Hepatocyte (in vitro differentiated cells): ENCODE measurements at regions not wholly inside any gene's neighbourhood (a gene's known extent, or its start where the extent isn't known, plus 50 kb on each side); places are given as distances from the start of the nearest gene placed in this dataset.

Source experiments
- EZH2 ChIP-seq: fragments of 200-600 bp; sonication (generic); IDR thresholded peaks from 2 replicates; pipeline ENCODE4 v1.6.1; 2016; ENCODE audit warnings: antibody characterized with exemption, mild to moderate bottlenecking, borderline replicate concordance
- EZH2phosphoT487 ChIP-seq: fragments of 200-600 bp; sonication (generic); IDR thresholded peaks from one replicate; pipeline ENCODE4 v1.6.1; 2018; ENCODE audit warnings: antibody characterized with exemption, mild to moderate bottlenecking, low read depth, moderate library complexity; ENCODE audit not compliant: unreplicated experiment, severe bottlenecking
- TF ChIP-seq, protein P1 (sequence below): fragments of 200-600 bp; sonication (generic); IDR thresholded peaks from 2 replicates; pipeline ENCODE4 v1.5.1; 2016; ENCODE audit warnings: antibody characterized with exemption, mild to moderate bottlenecking; ENCODE audit not compliant: poor library complexity

DNA sequence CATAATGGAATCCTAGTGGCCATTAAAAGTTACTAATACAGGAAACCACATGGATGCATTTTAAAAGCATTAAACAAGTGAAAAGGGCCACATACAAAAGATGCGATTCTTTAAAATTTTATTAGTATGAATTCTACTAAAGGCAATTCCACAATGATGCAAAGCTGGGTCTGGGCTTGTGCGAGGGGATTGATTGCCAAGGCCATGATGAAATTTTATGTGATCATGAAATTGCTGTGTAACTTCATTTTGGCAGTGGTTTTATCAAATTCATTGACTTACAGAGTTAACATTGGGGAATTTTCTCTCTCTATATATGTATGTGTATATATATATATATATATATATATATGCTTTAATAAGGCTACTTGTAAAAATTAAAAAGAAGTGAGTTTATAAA, 1142.5 kb upstream of the IGFBP7 start:
- TF ChIP-seq, protein P1, sequence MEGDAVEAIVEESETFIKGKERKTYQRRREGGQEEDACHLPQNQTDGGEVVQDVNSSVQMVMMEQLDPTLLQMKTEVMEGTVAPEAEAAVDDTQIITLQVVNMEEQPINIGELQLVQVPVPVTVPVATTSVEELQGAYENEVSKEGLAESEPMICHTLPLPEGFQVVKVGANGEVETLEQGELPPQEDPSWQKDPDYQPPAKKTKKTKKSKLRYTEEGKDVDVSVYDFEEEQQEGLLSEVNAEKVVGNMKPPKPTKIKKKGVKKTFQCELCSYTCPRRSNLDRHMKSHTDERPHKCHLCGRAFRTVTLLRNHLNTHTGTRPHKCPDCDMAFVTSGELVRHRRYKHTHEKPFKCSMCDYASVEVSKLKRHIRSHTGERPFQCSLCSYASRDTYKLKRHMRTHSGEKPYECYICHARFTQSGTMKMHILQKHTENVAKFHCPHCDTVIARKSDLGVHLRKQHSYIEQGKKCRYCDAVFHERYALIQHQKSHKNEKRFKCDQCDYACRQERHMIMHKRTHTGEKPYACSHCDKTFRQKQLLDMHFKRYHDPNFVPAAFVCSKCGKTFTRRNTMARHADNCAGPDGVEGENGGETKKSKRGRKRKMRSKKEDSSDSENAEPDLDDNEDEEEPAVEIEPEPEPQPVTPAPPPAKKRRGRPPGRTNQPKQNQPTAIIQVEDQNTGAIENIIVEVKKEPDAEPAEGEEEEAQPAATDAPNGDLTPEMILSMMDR, result no peak
- TF ChIP-seq EZH2 (no peak), EZH2phosphoT487 (no peak)
